Gastrocnemius medialis (tissue), 4 donors: ENCODE measurements at regions not wholly inside any gene's neighbourhood (a gene's known extent, or its start where the extent isn't known, plus 50 kb on each side); places are given as distances from the start of the nearest gene placed in this dataset.

Experiments
- ATAC-seq, 2 donors: fragments of 150-250 bp; one replicate each; pipeline ENCODE4 v1.9.1; 2016
- DNase-seq, 2 donors: peaks; one replicate each; pipeline ENCODE4 v3.0.0-alpha.2; 2019
- H3K27ac ChIP-seq, 4 donors: fragments of 200-600 bp; sonication (generic); 1 replicate in 1 of 4; 2 replicates in 3 of 4; pipeline ENCODE4 v1.5.1; 2016 to 2018; ENCODE audit warnings: mild to moderate bottlenecking in 2 of 4, moderate library complexity in 1 of 4
- H3K27me3 ChIP-seq, 3 donors: fragments of 200-600 bp; sonication (generic) in 2 of 3; 1 replicate in 1 of 3; 2 replicates in 2 of 3; pipeline versions ENCODE4 v1.5.1 to v1.6.0; 2016 to 2019; ENCODE audit warnings: mild to moderate bottlenecking in 1 of 3, moderate library complexity in 1 of 3
- H3K36me3 ChIP-seq, 2 donors: fragments of 200-600 bp; sonication (generic) in 1 of 2; one replicate each; pipeline ENCODE4 v1.5.1; 2017 to 2018
- H3K4me1 ChIP-seq, 2 donors: fragments of 200-600 bp; sonication (generic) in 1 of 2; one replicate each; pipeline ENCODE4 v1.5.1; 2016 to 2017; ENCODE audit warnings: mild to moderate bottlenecking in 2 of 2
- H3K4me3 ChIP-seq, 4 donors: fragments of 200-600 bp; sonication (generic) in 3 of 4; 1 replicate in 1 of 4; 2 replicates in 3 of 4; pipeline ENCODE4 v1.5.1; 2016 to 2019; ENCODE audit warnings: mild to moderate bottlenecking in 2 of 4
- H3K9me3 ChIP-seq, 3 donors: fragments of 200-600 bp; sonication (generic) in 2 of 3; 1 replicate in 1 of 3; 2 replicates in 2 of 3; pipeline ENCODE4 v1.5.1; 2016 to 2019
- POLR2A ChIP-seq, 2 donors: fragments of 450-650 bp; IDR thresholded peaks; one replicate each; pipeline ENCODE4 v1.6.1; 2017; ENCODE audit warnings: antibody characterized with exemption in 2 of 2, mild to moderate bottlenecking in 2 of 2, moderate library complexity in 2 of 2
- in situ Hi-C, 4 donors: fragments of 200-750 bp; cut with MboI; loops; one replicate each; pipeline versions ENCODE4 v1.15.0 to v1.8.0; 2017; ENCODE audit warnings: low sequenced_read_pairs in 4 of 4
- intact Hi-C: fragments of 100-400 bp; cut with DNase I; formaldehyde crosslinking; loops from one replicate; pipeline ENCODE4 v1.15.1; 2023; ENCODE audit warnings: low total_unique reads
- TF ChIP-seq, protein P1 (sequence below), 5 experiments: fragments of 450-650 bp in 3 of 5; fragments of 200-600 bp in 2 of 5; sonication (generic) in 2 of 5; IDR thresholded peaks in 4 of 5; conservative IDR thresholded peaks in 1 of 5; 1 replicate in 4 of 5; 2 replicates in 1 of 5; pipeline ENCODE4 v1.5.1; 2016 to 2019; ENCODE audit warnings: antibody characterized with exemption in 5 of 5, mild to moderate bottlenecking in 3 of 5, moderate library complexity in 3 of 5

DNA sequence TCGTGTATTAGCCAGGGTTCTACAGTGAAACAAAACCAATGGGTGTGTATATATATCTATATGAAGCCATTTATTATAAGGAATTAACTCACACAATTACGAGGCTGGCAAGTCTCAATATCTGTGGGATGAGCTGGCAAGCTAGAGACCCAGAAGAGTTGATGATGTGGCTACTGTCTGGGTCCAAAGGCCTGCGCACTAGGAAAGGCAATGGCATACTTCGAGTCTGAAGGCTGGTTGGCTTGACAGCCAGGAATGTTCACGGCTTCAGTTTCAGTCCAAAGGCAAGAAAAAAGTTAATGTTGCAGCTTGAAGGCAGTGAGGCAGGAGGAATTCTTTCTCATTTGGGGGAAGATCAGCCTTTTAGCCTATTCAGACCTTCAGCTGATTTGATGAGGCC is 893.3 kb upstream of the LRFN5 start:
- Histone ChIP-seq H3K4me3 (no peak overlapping the region), H3K27ac (no peak overlapping the region), H3K27me3 (no peaks in the 10 kb centered on the region), H3K4me1 (no peaks in the 10 kb centered on the region), H3K9me3 (no peaks in the 10 kb centered on the region), H3K36me3 (no peaks in the 10 kb centered on the region)
- intact Hi-C loops, result no loop called here
- DNase-seq (no peak), ATAC-seq (no peak)
- in situ Hi-C loops, result no loop called here
- no peak for TF ChIP-seq POLR2A (IDR thresholded peaks at IDR 0.05)
- TF ChIP-seq, protein P1, sequence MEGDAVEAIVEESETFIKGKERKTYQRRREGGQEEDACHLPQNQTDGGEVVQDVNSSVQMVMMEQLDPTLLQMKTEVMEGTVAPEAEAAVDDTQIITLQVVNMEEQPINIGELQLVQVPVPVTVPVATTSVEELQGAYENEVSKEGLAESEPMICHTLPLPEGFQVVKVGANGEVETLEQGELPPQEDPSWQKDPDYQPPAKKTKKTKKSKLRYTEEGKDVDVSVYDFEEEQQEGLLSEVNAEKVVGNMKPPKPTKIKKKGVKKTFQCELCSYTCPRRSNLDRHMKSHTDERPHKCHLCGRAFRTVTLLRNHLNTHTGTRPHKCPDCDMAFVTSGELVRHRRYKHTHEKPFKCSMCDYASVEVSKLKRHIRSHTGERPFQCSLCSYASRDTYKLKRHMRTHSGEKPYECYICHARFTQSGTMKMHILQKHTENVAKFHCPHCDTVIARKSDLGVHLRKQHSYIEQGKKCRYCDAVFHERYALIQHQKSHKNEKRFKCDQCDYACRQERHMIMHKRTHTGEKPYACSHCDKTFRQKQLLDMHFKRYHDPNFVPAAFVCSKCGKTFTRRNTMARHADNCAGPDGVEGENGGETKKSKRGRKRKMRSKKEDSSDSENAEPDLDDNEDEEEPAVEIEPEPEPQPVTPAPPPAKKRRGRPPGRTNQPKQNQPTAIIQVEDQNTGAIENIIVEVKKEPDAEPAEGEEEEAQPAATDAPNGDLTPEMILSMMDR (IDR thresholded peaks at IDR 0.05 in 4 of 5, conservative IDR thresholded peaks at IDR 0.05 in 1 of 5), result no peak

DNA sequence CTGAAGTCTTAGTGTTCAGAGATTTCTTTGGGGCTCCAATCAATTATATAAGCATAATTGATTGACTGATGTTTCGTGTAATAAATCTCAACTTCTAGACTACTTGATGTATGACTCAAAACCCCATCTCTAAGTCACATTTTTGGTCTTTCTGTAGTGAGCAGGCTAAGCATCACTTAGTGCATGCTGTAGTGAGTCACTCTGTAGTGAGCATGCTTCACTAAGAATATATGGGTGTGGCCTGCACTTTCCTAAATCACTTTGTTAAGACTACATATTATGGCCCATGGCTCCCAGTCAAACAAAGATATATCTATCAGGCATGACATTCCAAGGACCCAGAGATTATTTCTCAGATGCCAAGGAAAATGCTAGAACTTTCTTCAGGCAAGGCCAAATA is 909.4 kb upstream of the LRFN5 start:
- no peaks in the 10 kb centered on the region for H3K27me3 ChIP-seq
- H3K9me3 ChIP-seq, result no peaks in the 10 kb centered on the region
- no peaks in the 10 kb centered on the region for H3K36me3 ChIP-seq
- no peaks in the 10 kb centered on the region for H3K4me1 ChIP-seq
- H3K27ac ChIP-seq, result no peak overlapping the region
- no peak for DNase-seq
- in situ Hi-C loops (no loop called here), intact Hi-C loops (no loop called here)
- TF ChIP-seq, protein P1 (IDR thresholded peaks at IDR 0.05 in 4 of 5, conservative IDR thresholded peaks at IDR 0.05 in 1 of 5), result no peak
- TF ChIP-seq POLR2A (IDR thresholded peaks at IDR 0.05), result no peak
- no peak for ATAC-seq
- H3K4me3 ChIP-seq, result no peak overlapping the region

DNA sequence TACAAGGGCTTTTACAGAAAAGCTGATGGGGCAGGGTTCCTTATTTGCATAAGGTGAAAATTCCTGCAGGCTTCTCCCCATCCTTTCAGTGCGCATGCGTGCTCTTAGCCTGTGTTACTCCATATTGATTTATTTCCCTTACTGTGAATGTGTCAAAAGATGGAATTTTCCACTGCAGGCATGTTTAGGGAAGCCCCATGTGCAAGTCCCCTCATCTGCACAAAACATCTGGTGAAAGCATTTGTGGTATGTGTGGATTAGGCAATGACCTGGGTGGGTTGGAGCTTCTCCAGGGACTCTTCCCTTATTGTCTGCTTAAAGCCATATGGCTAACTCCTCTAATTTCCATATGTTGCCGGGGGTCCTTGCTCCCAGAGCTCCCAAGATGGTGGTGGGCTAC is 912.7 kb upstream of the LRFN5 start:
- no peak for DNase-seq
- no peak overlapping the region for H3K4me3 ChIP-seq
- no peaks in the 10 kb centered on the region for H3K36me3 ChIP-seq
- TF ChIP-seq POLR2A (IDR thresholded peaks at IDR 0.05), result no peak
- TF ChIP-seq, protein P1 (IDR thresholded peaks at IDR 0.05 in 4 of 5, conservative IDR thresholded peaks at IDR 0.05 in 1 of 5), result no peak
- ATAC-seq, result no peak
- H3K27me3 ChIP-seq, result no peaks in the 10 kb centered on the region
- no peak overlapping the region for H3K27ac ChIP-seq
- no peaks in the 10 kb centered on the region for H3K4me1 ChIP-seq
- in situ Hi-C loops, result no loop called here
- H3K9me3 ChIP-seq, result no peaks in the 10 kb centered on the region
- intact Hi-C loops, result no loop called here

DNA sequence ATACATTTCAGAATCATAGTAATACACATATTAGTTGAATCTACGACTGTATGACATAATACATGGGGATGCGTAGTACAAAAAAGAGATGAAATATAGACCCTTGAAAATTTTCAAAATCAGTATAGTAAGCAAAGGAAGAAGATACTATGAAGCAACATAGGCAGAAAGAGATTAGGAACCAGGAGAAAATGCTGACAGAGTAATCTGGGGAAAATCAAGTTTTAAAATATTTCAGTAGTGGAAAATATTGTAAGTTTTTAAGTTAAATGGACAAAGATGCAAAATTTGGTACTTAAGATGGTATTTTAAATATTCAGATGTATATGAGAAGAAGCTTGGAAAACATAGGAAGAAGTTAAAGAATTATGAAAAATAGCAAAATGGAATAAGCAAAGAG is 915.6 kb upstream of the LRFN5 start:
- no peak overlapping the region for H3K4me3 ChIP-seq
- no peak for DNase-seq
- in situ Hi-C loops, result no loop called here
- no peak for ATAC-seq
- H3K9me3 ChIP-seq, result no peaks in the 10 kb centered on the region
- H3K27ac ChIP-seq, result no peak overlapping the region
- H3K27me3 ChIP-seq, result no peaks in the 10 kb centered on the region
- intact Hi-C loops, result no loop called here
- H3K4me1 ChIP-seq, result no peaks in the 10 kb centered on the region
- H3K36me3 ChIP-seq, result no peaks in the 10 kb centered on the region
- TF ChIP-seq POLR2A (IDR thresholded peaks at IDR 0.05), result no peak
- TF ChIP-seq, protein P1 (IDR thresholded peaks at IDR 0.05 in 4 of 5, conservative IDR thresholded peaks at IDR 0.05 in 1 of 5), result no peak

DNA sequence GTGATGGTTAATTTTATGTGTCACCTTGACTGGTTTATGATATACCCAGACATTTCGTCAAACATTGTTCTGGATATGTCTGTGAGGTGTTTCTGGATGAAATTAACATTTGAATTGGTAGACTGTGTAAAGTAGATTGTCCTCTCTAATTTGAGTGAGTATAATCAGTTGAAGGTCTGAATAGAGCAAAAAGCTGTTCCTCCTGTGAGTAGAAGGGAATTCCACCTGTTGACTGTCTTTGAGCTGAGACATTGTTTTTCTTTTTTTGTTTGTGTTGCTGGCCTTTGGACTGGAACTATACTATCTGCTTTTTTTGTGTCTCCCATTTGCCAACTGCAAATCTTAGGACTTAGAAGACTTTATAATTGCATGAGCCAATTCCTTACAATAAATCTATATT is 920.9 kb upstream of the LRFN5 start:
- no peaks in the 10 kb centered on the region for H3K4me1 ChIP-seq
- no peak for TF ChIP-seq POLR2A (IDR thresholded peaks at IDR 0.05)
- no peaks in the 10 kb centered on the region for H3K36me3 ChIP-seq
- in situ Hi-C loops, result no loop called here
- intact Hi-C loops, result no loop called here
- H3K4me3 ChIP-seq, result no peak overlapping the region
- H3K9me3 ChIP-seq, result no peaks in the 10 kb centered on the region
- ATAC-seq (no peak), DNase-seq (no peak)
- H3K27ac ChIP-seq, result no peak overlapping the region
- H3K27me3 ChIP-seq, result no peaks in the 10 kb centered on the region
